Activated gamma-delta T cell (primary cell): ENCODE measurements at regions not wholly inside any gene's neighbourhood (a gene's known extent, or its start where the extent isn't known, plus 50 kb on each side); places are given as distances from the start of the nearest gene placed in this dataset.

ENCODE experiments used
- DNase-seq: peaks from one replicate; lab custom pipeline; 2025; lab: John Stamatoyannopoulos, UW

DNA sequence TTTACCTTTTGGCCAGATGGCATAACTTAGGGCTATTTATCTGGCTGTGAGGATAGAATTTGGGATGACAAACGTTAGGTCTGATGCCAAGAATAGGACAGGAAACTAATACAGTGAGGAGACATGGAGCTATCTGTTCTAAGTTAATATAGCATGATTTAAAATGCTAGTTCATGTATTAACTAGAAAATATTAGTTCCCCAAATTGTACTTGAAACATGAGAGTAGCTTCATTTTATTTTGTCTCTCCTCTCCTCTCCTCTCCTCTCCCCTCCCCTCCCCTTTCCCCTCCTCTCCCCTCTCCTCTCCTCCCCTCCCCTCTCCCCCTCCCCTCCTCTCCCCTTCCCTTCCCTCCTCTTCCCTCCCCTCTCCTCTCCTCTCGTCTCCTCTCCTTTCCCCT lies 101.1 kb upstream of the MYO16 start:
- DNase-seq: no peak

DNA sequence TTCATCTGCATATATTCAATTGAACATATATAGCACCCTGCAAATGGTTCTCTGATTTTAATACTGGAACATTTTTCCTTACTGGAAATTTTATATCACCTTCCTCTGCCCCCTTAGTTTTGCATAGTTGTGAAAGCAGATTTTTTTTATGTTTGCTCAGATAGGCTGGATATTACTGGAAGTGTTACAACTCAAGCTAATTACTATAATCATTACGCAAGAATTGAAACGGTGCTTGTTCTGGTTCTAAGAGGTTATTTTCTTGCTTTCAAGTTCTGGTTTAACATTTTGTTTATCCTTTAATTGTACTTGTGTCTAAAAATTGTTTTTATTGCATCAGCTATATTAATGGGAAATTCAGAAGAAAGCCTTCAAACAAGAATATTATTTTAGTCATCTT lies 95.6 kb upstream of the MYO16 start:
- DNase-seq: no peak

DNA sequence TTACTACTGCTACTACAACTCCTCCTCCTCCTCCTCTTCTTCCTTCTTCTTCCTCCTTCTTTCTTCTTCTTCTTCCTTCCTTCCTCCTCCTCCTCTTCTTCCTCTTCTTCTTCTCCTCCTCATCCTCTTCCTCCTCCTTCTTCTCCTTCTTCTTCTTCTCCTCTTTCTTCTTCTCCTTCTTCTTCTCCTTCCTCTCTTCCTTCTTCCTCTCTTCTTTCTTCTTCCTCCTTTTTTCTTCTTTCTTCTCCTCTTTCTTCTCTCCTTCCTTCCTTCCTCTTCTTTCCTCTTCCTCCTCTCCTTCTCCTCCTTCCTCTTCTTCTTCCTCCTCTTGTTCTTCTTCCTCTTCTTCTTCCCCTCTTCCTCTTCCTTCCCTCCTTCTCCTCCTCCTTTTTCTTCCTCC lies 94.7 kb upstream of the MYO16 start:
- no peak for DNase-seq

DNA sequence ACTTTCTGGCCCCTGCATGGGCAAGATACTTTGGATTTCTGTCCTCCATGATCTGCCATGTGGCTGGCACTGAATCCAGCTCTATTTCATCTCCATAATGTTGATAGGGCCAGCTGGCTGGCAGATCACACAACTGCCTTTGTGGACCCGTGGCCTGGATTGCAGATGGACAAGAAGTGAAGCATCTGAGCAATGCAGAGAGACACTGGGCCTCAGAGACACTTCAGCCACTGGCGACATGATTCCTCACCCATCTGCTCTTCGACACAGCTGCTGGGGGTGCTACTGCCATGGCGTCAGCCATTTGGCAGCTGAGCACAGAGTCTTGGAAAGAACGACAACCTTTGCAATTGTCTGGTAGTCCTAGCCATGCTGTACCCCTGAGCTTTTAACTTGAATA lies 79.5 kb upstream of the MYO16 start:
- no peak for DNase-seq

DNA sequence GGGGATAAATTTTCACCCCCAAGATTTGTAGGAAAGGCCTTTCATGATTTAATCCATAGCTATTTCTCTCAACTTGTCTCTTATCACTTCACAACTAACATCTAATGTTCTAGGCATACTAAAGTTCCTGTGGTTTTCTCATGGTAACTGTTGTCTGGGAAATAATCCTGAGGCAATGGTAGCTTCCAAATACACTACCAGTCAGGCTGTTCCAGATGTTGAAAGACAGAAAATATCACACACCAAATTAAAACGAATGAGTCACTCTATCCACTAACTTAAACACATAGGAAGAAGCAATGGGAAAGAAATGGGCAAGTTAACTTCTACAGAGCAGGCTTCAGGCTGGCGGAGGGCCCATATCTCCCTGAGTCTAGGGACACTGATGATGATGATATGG lies 77.7 kb upstream of the MYO16 start:
- DNase-seq: no peak

DNA sequence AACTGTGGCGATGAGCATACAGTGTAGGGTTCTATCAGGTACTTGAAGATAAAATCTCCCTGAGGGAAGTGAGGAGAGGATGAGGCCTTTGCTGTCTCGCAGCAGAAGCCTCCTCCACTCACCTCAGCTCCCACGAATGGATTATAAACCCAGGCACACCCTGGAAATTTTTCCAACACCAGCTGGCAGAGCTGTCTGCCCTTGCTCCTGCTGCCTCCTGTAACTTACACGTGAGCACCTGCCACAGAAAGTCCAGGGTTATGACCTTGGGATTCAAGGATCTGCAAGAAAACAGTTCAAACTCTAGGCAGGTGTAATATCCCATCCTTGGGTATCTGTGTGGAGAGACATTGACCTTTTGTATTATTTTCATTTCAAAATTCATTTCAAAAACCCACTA lies 70.9 kb upstream of the MYO16 start:
- DNase-seq: no peak

DNA sequence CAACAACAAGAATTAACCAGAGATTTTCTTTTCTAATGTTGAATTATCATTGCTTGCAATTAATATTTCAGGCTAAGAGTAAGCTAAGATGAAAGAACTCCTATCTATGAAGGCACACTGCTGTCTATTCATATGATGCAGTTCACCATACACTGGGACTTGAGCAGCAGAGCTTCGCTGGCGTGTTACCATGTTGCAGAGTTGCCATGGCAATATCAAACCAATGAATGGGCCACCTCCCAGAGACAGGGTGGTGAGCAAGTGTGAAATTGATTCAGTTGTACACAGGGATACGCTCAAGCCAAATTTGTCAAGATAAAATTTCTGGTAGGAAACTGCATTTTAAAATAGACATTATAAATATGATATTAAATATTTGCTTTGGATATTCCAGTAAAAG lies 69.3 kb upstream of the MYO16 start:
- no peak for DNase-seq

DNA sequence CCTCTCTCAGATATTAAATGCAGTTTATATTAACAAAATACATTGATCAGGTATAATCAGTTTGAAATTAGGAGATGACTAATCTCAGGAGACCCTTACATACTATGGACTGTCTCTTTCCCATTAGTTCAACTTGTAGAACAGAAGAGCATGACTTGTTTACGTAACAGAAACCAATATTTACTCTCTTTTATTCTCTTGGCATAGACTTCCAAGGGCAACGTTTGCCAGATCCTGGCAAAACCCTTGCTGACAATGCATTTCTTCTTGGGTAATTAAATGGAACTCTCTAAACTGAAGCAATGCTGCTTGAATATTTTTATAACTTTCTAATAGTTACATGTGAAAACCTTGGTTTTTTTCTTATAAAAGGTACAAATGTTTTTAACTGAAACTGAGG lies 68.3 kb upstream of the MYO16 start:
- DNase-seq: no peak

DNA sequence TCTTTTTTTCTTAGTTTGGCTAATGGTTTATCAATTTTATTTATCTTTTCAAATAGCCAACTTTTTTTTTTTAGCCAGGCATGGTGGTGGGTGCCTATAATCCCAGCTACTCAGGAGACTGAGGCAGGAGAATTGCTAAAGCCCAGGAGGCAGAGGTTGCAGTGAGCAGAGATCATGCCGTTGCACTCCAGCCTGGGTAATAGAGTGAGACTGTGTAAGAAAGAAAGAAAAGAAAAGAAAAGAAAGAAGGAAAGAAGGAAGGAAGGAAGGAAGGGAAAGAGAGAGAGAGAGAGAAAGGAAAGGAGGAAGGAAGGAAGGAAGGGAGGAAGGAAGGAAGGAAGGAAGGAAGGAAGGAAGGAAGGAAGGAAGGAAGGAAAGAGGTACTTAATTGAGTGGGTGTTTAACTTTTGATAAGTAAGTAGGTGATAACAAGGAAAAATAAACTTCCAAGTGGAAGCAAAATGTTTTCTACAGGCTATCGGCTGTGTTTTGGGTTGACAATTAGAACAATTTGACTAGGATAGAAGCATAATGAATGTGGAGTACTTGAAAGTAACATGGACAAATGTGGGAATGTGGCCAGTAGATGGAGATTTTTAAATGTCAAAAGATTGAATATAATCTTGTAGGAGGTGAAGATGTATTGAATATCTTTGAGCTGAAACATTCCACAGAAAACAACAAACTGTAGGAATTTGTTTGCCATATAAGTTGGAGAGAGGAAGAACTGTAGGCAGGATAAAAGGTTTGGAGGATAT lies 62.8 kb upstream of the MYO16 start:
- no peak for DNase-seq

DNA sequence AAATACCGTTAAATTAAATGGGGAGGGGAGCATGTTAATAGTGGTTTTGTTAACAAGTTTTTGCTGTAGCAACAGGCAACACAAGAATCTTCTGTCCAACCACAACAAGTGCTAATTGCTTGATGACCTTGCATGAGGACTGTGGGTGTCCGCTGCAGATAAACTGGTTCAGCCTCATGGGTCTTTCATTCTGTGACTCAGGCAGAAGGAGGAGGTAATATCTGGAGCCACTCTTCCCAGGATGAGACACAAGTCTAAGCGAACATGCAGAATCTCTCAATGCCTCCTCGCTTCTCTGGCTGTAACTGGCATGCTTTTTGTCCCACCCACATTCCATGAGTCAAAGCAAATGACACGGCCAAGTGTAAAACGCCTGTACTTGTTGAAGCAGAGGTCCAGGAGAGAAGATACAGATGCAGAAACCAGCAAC lies 56.6 kb upstream of the MYO16 start:
- no peak for DNase-seq

DNA sequence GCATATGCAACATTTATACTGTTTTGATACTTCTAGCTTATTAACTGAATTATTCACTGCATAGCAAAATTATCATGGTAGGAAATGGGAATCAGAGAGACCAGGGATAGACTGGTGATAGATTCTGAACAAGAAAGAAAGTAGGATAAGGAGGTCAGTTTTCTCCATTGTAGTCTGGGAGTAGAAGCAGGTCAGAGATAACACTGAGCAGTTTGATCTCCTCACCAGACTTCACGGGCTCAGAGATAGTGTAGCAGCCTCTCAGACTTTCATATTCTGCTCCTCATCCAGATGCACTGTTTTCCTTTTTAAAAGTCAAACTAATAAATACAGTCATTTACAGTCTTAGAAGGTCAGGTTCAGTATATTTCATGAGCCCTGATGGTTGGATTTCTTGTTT lies 56.0 kb upstream of the MYO16 start:
- no peak for DNase-seq

DNA sequence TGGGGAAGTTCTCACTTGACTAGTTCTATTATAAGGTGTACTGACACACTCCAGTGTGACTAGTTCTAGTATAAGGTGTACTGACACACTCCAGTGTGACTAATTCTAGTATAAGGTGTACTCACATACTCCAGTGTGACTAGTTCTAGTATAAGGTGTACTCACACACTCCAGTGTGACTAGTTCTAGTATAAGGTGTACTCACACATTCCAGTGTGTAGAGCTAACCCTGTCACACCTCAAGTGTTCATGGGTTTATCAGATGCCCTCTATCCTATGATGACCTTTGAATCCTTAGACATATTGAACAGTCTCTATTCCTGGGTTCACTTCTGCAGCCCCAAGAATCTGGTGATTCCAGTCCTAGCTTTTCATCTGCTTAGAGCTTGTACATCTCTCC lies 54.6 kb upstream of the MYO16 start:
- no peak for DNase-seq

DNA sequence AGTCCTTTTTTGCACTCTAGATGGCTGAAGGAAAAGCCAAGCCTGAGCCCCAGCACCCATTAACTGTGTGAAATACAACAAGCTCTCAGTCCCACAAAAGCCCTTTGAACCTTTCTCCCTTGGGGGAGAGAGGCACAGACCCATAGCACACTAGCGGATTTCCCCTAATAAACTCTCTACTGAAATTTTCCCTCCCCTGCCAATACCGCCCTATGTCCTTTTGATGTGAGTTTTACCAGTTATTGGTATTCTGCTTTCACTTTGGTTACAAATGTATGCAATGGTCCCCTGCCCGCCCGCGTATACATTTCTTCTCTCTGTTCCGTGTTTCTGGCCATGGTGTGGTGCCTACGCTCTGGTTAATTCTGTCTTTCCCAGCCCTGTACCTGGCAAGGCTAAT lies 54.0 kb upstream of the MYO16 start:
- DNase-seq: no peak
